ENCODE measurements at regions not wholly inside any gene's neighbourhood (a gene's known extent, or its start where the extent isn't known, plus 50 kb on each side); places are given as distances from the start of the nearest gene placed in this dataset.

- TF ChIP-seq SP2 (IDR thresholded peaks at IDR 0.05; ENCODE audit: low read length) (no peak), ATF3 (IDR thresholded peaks at IDR 0.05; ENCODE audit: insufficient read depth, low read depth, low read length) (no peak), FOSL1 (IDR thresholded peaks at IDR 0.05; ENCODE audit: insufficient read depth, low read depth, low read length) (no peak), PHF8 (conservative IDR thresholded peaks at IDR 0.05; ENCODE audit: low read depth, low read length) (no peak), CTCF (IDR thresholded peaks at IDR 0.05; ENCODE audit: control extremely low read depth in 1 of 3, insufficient read depth in 1 of 3, low read depth in 1 of 3, low read length in 3 of 3) (no peak), CREB1 (IDR thresholded peaks at IDR 0.05) (no peak), CHD1 (IDR thresholded peaks at IDR 0.05; ENCODE audit: low read depth, low read length) (no peak), POLR2AphosphoS5 (IDR thresholded peaks at IDR 0.05; ENCODE audit: low read depth, low read length) (no peak), EGR1 (IDR thresholded peaks at IDR 0.05; ENCODE audit: borderline replicate concordance, low read depth, low read length) (no peak)
Observed at GRCh38 chr9:27800692-27801370, 227.6 kb upstream of the C9orf72 start.
